Mucosa of descending colon (tissue), 3 donors: ENCODE measurements at regions not wholly inside any gene's neighbourhood (a gene's known extent, or its start where the extent isn't known, plus 50 kb on each side); places are given as distances from the start of the nearest gene placed in this dataset.

Experiments used
- ATAC-seq: fragments of 200-7000 bp; cut with Tn5 transposase; one replicate; pipeline ENCODE4 v1.9.1; 2020; ENCODE audit warnings: mild to moderate bottlenecking, moderate library complexity
- DNase-seq, 3 donors: peaks; one replicate each; pipeline ENCODE4 v3.0.0-alpha.2; 2020
- H3K36me3 ChIP-seq: fragments of 200-600 bp; one replicate; pipeline ENCODE4 v1.8.0; 2021; ENCODE audit warnings: low read depth, mild to moderate bottlenecking
- H3K4me1 ChIP-seq: fragments of 200-600 bp; one replicate; pipeline ENCODE4 v1.8.0; 2021; ENCODE audit warnings: low read depth, mild to moderate bottlenecking
- H3K4me3 ChIP-seq: fragments of 200-600 bp; one replicate; pipeline ENCODE4 v1.8.0; 2021; ENCODE audit warnings: mild to moderate bottlenecking
- H3K9me3 ChIP-seq: fragments of 200-600 bp; one replicate; pipeline ENCODE4 v1.8.0; 2021; ENCODE audit warnings: mild to moderate bottlenecking
- intact Hi-C, 2 donors: fragments of 100-400 bp; cut with DNase I in 1 of 2; cut with micrococcal nuclease in 1 of 2; formaldehyde crosslinking; loops; one replicate each; pipeline versions ENCODE4 v1.11.0 to v1.11.1; 2022; cut with DNase I, micrococcal nuclease
- TF ChIP-seq, protein P1 (sequence below): fragments of 200-600 bp; IDR thresholded peaks from one replicate; pipeline ENCODE4 v1.8.0; 2022; ENCODE audit warnings: antibody characterized with exemption, mild to moderate bottlenecking
- donor health status: DM: no; HTN: no; CAD: no; lungs with moderate emphysema.
- donor health status: DM: no; HTN: no; CAD: no.
- donor health status: DM: no; HTN: yes; CAD: no.

DNA sequence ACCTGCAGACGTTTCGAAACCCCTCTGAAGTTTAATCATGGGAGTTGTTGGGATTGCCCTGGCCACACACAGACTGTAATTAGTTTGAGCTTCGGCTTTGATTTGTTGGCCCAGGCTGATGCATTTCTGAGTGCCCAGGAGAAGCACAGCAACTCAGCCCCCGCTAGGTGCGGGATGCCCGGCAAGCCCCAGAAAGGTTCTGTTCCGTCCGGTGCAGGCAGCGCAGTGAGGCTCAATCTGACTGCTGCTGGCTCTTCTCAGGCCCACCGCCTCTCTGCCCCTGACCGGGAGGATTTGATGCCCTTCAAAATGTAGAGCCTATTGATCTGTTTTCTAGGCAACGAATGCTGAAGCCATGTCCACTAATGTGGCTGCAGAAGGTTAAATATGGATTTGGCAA lies 73.4 kb upstream of the TAF11L2 start:
- TF ChIP-seq, protein P1, sequence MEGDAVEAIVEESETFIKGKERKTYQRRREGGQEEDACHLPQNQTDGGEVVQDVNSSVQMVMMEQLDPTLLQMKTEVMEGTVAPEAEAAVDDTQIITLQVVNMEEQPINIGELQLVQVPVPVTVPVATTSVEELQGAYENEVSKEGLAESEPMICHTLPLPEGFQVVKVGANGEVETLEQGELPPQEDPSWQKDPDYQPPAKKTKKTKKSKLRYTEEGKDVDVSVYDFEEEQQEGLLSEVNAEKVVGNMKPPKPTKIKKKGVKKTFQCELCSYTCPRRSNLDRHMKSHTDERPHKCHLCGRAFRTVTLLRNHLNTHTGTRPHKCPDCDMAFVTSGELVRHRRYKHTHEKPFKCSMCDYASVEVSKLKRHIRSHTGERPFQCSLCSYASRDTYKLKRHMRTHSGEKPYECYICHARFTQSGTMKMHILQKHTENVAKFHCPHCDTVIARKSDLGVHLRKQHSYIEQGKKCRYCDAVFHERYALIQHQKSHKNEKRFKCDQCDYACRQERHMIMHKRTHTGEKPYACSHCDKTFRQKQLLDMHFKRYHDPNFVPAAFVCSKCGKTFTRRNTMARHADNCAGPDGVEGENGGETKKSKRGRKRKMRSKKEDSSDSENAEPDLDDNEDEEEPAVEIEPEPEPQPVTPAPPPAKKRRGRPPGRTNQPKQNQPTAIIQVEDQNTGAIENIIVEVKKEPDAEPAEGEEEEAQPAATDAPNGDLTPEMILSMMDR = no peak
- Histone ChIP-seq H3K4me1 (no peaks in the 10 kb centered on the region), H3K36me3 (no peaks in the 10 kb centered on the region), H3K4me3 (no peak overlapping the region), H3K9me3 (no peaks in the 10 kb centered on the region)
- DNase-seq = no peak
- no peak for ATAC-seq
- intact Hi-C loops = no loop called here

DNA sequence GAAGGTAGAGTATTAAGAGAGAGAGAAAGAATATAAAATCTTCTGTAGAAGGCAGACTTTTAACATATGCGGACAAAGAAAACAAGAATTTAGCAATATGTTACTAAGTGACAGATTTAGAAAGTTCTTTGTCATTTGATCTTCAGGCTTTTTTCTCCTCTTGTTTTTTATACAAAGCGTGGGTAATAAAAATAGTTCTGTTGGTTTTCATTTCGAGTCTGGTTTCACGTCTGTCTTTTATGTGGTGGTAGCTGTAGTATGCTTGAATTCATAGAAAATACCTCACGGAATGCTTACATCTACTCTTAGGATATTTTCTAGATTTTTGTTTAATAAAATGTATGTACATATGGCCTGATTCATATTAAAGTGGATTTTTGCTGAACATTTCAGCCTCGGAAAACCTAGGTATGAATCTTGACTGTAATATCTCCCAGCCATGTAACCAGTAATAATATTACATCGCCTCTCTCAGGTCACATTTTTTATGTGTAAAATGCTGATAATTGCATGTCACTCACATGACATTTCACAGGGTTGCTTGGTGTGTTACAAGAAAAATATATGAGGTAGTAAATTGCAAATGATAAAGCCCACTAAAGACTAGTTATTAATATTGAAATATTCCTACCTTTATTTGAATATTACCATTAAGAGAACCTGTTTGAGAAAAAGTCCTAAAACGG lies 72.5 kb upstream of the TAF11L2 start:
- Histone ChIP-seq H3K4me1 (no peaks in the 10 kb centered on the region), H3K36me3 (no peaks in the 10 kb centered on the region), H3K9me3 (no peaks in the 10 kb centered on the region), H3K4me3 (no peak overlapping the region)
- TF ChIP-seq, protein P1 = no peak
- intact Hi-C loops = no loop called here
- DNase-seq = no peak
- ATAC-seq = no peak

DNA sequence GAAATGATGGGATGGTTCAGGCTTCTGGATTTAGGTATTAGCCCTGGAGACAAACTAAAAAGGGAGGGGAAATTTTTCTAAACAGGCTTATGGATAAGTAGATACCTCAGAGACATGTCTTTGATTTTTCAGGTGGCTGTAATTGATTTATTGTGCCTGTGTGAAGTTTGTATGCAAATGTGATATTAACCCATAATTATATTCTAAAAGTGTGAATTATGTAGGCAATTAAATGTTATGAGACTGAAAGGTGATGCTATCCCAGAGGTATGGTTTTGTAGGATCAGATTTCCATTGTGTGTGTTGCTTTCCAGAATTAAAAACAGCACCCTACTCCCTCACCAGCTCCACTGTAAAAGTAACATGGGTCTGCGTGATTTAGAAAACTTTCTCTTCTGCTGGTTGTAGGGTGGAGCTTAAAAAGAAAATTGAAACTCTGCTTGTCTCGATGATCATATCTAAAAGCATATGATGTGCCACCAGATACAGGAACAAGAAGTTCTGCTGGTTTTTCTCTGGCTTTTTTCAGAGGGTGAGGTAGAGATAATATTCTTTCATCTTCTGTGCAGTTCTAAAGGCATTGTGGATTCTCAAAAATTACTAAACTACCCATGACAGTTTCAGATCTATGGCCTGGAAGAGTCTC lies 71.8 kb upstream of the TAF11L2 start:
- DNase-seq (no peak), ATAC-seq (no peak)
- no peaks in the 10 kb centered on the region for H3K36me3 ChIP-seq
- no peak overlapping the region for H3K4me3 ChIP-seq
- TF ChIP-seq, protein P1 = no peak
- no peaks in the 10 kb centered on the region for H3K4me1 ChIP-seq
- intact Hi-C loops = no loop called here
- no peaks in the 10 kb centered on the region for H3K9me3 ChIP-seq

DNA sequence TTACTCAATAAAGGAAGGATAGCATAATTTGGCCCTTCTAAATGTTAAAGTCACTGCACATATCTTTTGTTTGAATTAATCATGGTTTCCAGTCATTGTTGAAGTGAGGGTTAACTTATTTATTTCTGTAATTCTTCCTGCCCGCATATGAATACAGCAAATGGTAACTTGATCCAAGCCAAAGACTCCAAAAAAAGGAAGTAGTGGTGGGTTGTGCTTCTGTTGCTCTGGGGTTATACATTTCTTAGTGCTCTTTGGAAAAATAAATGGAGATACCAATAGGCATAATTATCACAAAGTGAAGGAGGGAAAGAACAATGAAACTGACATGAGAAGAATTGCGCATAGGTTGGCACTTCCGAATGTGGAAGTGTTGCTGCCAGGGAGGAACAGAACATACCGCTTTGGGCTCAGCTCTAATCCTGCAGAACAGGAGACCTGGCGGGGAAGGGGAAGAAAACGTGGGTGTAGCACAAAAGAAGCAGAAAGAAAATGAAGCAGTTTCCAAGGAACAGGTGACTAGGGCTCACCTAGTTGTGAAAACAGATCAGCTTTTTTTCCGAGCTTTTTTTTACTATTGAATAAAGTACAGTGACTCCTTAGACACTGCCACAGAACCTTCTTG lies 69.7 kb upstream of the TAF11L2 start:
- TF ChIP-seq, protein P1 = no peak
- DNase-seq (no peak), ATAC-seq (no peak)
- intact Hi-C loops = no loop called here
- Histone ChIP-seq H3K9me3 (no peaks in the 10 kb centered on the region), H3K4me1 (no peaks in the 10 kb centered on the region), H3K4me3 (no peak overlapping the region), H3K36me3 (no peaks in the 10 kb centered on the region)

DNA sequence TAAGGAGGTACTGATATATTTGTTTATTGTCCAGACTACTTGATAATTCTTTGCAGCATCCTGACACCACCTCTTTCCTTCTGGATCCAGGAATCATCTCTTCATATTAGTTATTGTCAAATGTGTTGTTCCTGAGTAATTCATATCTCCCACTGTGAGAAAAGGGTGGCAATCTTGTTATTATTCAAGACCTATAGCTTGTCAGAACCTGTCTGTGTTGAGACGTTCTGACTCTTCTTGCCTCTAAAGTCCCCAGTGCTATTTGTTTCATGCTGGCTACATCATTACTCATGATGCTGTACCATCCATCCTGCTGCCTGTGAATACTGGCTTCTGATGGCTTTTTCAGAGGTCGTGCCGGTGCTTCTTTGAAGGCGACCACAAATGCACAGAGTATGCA lies 68.7 kb upstream of the TAF11L2 start:
- intact Hi-C loops = no loop called here
- Histone ChIP-seq H3K4me3 (no peak overlapping the region), H3K4me1 (no peaks in the 10 kb centered on the region), H3K36me3 (no peaks in the 10 kb centered on the region), H3K9me3 (no peaks in the 10 kb centered on the region)
- TF ChIP-seq, protein P1 = no peak
- no peak for ATAC-seq
- no peak for DNase-seq
